ENCODE measurements at regions not wholly inside any gene's neighbourhood (a gene's known extent, or its start where the extent isn't known, plus 50 kb on each side); places are given as distances from the start of the nearest gene placed in this dataset.

GRCh38 chr3:144343777-144344176, 372.2 kb downstream of the DIPK2A start:
- 71 to 79% (median 72%) methylated on average over 7 of the region's 7 CpGs for WGBS, 3 donors
- FAIRE-seq (no peak), DNase-seq (no peak)

GRCh38 chr3:144344925-144345548, 373.4 kb downstream of the DIPK2A start:
- H3K27ac ChIP-seq (ENCODE audit: low read depth in 1 of 3, low read length in 2 of 3) = no peak overlapping the region
- H3K4me1 ChIP-seq (ENCODE audit: control insufficient read depth in 3 of 3, insufficient read depth in 2 of 3, low read depth in 1 of 3, low read length in 2 of 3) = peaks cover 0 to 6% (median 0%) of the 10 kb centered on the region in 3 donors
- WGBS, 3 donors = 60 to 89% (median 74%) methylated on average over 2 of the region's 2 CpGs
- H3K36me3 ChIP-seq (ENCODE audit: control insufficient read depth in 3 of 3, insufficient read depth in 2 of 3, low read depth in 1 of 3, low read length in 3 of 3) = no peaks in the 10 kb centered on the region
- H3K27me3 ChIP-seq (ENCODE audit: control insufficient read depth in 3 of 3, insufficient read depth in 3 of 3, low read length in 3 of 3) = no peaks in the 10 kb centered on the region
- DNase-seq (no peak), FAIRE-seq (no peak)
- H3K9me3 ChIP-seq (ENCODE audit: control insufficient read depth in 2 of 2, insufficient read depth in 1 of 2, low read depth in 1 of 2, low read length in 1 of 2) = no peaks in the 10 kb centered on the region
- no peak overlapping the region for H3K4me3 ChIP-seq (ENCODE audit: low read depth in 1 of 3, low read length in 3 of 3)

More at GRCh38 chr3:144343777-144344176, 372.2 kb downstream of the DIPK2A start:
- no peaks in the 10 kb centered on the region for H3K27me3 ChIP-seq (ENCODE audit: control insufficient read depth in 3 of 3, insufficient read depth in 3 of 3, low read length in 3 of 3)
- H3K4me1 ChIP-seq (ENCODE audit: control insufficient read depth in 3 of 3, insufficient read depth in 2 of 3, low read depth in 1 of 3, low read length in 2 of 3) = peaks cover 0 to 6% (median 0%) of the 10 kb centered on the region in 3 donors
- H3K9me3 ChIP-seq (ENCODE audit: control insufficient read depth in 2 of 2, insufficient read depth in 1 of 2, low read depth in 1 of 2, low read length in 1 of 2) = no peaks in the 10 kb centered on the region
- H3K4me3 ChIP-seq (ENCODE audit: low read depth in 1 of 3, low read length in 3 of 3) = no peak overlapping the region
- H3K36me3 ChIP-seq (ENCODE audit: control insufficient read depth in 3 of 3, insufficient read depth in 2 of 3, low read depth in 1 of 3, low read length in 3 of 3) = no peaks in the 10 kb centered on the region
- no peak overlapping the region for H3K27ac ChIP-seq (ENCODE audit: low read depth in 1 of 3, low read length in 2 of 3)

GRCh38 chr3:144350125-144350524, 378.5 kb downstream of the DIPK2A start:
- H3K27me3 ChIP-seq (ENCODE audit: control insufficient read depth in 3 of 3, insufficient read depth in 3 of 3, low read length in 3 of 3) = no peaks in the 10 kb centered on the region
- H3K4me3 ChIP-seq (ENCODE audit: low read depth in 1 of 3, low read length in 3 of 3) = no peak overlapping the region
- H3K9me3 ChIP-seq (ENCODE audit: control insufficient read depth in 2 of 2, insufficient read depth in 1 of 2, low read depth in 1 of 2, low read length in 1 of 2) = no peaks in the 10 kb centered on the region
- FAIRE-seq = no peak
- no peaks in the 10 kb centered on the region for H3K36me3 ChIP-seq (ENCODE audit: control insufficient read depth in 3 of 3, insufficient read depth in 2 of 3, low read depth in 1 of 3, low read length in 3 of 3)
- no peak overlapping the region for H3K27ac ChIP-seq (ENCODE audit: low read depth in 1 of 3, low read length in 2 of 3)
- 76 to 79% (median 78%) methylated on average over 3 of the region's 3 CpGs for WGBS, 3 donors
- no peaks in the 10 kb centered on the region for H3K4me1 ChIP-seq (ENCODE audit: control insufficient read depth in 3 of 3, insufficient read depth in 2 of 3, low read depth in 1 of 3, low read length in 2 of 3)
- DNase-seq = no peak

- Histone ChIP-seq H3K36me3 (ENCODE audit: control insufficient read depth in 3 of 3, insufficient read depth in 2 of 3, low read depth in 1 of 3, low read length in 3 of 3) (no peaks in the 10 kb centered on the region), H3K27ac (ENCODE audit: low read depth in 1 of 3, low read length in 2 of 3) (no peak overlapping the region), H3K27me3 (ENCODE audit: control insufficient read depth in 3 of 3, insufficient read depth in 3 of 3, low read length in 3 of 3) (no peaks in the 10 kb centered on the region), H3K4me1 (ENCODE audit: control insufficient read depth in 3 of 3, insufficient read depth in 2 of 3, low read depth in 1 of 3, low read length in 2 of 3) (no peaks in the 10 kb centered on the region), H3K4me3 (ENCODE audit: low read depth in 1 of 3, low read length in 3 of 3) (no peak overlapping the region), H3K9me3 (ENCODE audit: control insufficient read depth in 2 of 2, insufficient read depth in 1 of 2, low read depth in 1 of 2, low read length in 1 of 2) (no peaks in the 10 kb centered on the region)
- WGBS, 3 donors = 77 to 89% (median 84%) methylated on average over 2 of the region's 2 CpGs
- no peak for DNase-seq
- no peak for FAIRE-seq
Measured at GRCh38 chr3:144351011-144351410, 379.4 kb downstream of the DIPK2A start.

- WGBS, 3 donors = 65 to 72% (median 68%) methylated on average over 4 of the region's 4 CpGs
- no peaks in the 10 kb centered on the region for H3K9me3 ChIP-seq (ENCODE audit: control insufficient read depth in 2 of 2, insufficient read depth in 1 of 2, low read depth in 1 of 2, low read length in 1 of 2)
- H3K36me3 ChIP-seq (ENCODE audit: control insufficient read depth in 3 of 3, insufficient read depth in 2 of 3, low read depth in 1 of 3, low read length in 3 of 3) = no peaks in the 10 kb centered on the region
- H3K27ac ChIP-seq (ENCODE audit: low read depth in 1 of 3, low read length in 2 of 3) = no peak overlapping the region
- H3K4me1 ChIP-seq (ENCODE audit: control insufficient read depth in 3 of 3, insufficient read depth in 2 of 3, low read depth in 1 of 3, low read length in 2 of 3) = no peaks in the 10 kb centered on the region
- H3K27me3 ChIP-seq (ENCODE audit: control insufficient read depth in 3 of 3, insufficient read depth in 3 of 3, low read length in 3 of 3) = no peaks in the 10 kb centered on the region
- H3K4me3 ChIP-seq (ENCODE audit: low read depth in 1 of 3, low read length in 3 of 3) = no peak overlapping the region
- no peak for FAIRE-seq
- DNase-seq = no peak
Measured at GRCh38 chr3:144351773-144352365, 380.2 kb downstream of the DIPK2A start.

GRCh38 chr3:144358191-144358590, 386.6 kb downstream of the DIPK2A start:
- no peak overlapping the region for H3K4me3 ChIP-seq (ENCODE audit: low read depth in 1 of 3, low read length in 3 of 3)
- 23 to 32% (median 23%) methylated on average over 2 of the region's 2 CpGs for WGBS, 3 donors
- H3K4me1 ChIP-seq (ENCODE audit: control insufficient read depth in 3 of 3, insufficient read depth in 2 of 3, low read depth in 1 of 3, low read length in 2 of 3) = no peaks in the 10 kb centered on the region
- H3K9me3 ChIP-seq (ENCODE audit: control insufficient read depth in 2 of 2, insufficient read depth in 1 of 2, low read depth in 1 of 2, low read length in 1 of 2) = no peaks in the 10 kb centered on the region
- FAIRE-seq (no peak), DNase-seq (no peak)
- no peaks in the 10 kb centered on the region for H3K36me3 ChIP-seq (ENCODE audit: control insufficient read depth in 3 of 3, insufficient read depth in 2 of 3, low read depth in 1 of 3, low read length in 3 of 3)
- no peaks in the 10 kb centered on the region for H3K27me3 ChIP-seq (ENCODE audit: control insufficient read depth in 3 of 3, insufficient read depth in 3 of 3, low read length in 3 of 3)
- no peak overlapping the region for H3K27ac ChIP-seq (ENCODE audit: low read depth in 1 of 3, low read length in 2 of 3)

GRCh38 chr3:144361002-144361401, 389.4 kb downstream of the DIPK2A start:
- FAIRE-seq = no peak
- Histone ChIP-seq H3K27ac (ENCODE audit: low read depth in 1 of 3, low read length in 2 of 3) (no peak overlapping the region), H3K27me3 (ENCODE audit: control insufficient read depth in 3 of 3, insufficient read depth in 3 of 3, low read length in 3 of 3) (no peaks in the 10 kb centered on the region), H3K4me1 (ENCODE audit: control insufficient read depth in 3 of 3, insufficient read depth in 2 of 3, low read depth in 1 of 3, low read length in 2 of 3) (no peaks in the 10 kb centered on the region), H3K4me3 (ENCODE audit: low read depth in 1 of 3, low read length in 3 of 3) (no peak overlapping the region), H3K36me3 (ENCODE audit: control insufficient read depth in 3 of 3, insufficient read depth in 2 of 3, low read depth in 1 of 3, low read length in 3 of 3) (no peaks in the 10 kb centered on the region), H3K9me3 (ENCODE audit: control insufficient read depth in 2 of 2, insufficient read depth in 1 of 2, low read depth in 1 of 2, low read length in 1 of 2) (no peaks in the 10 kb centered on the region)
- WGBS, 3 donors = 61 to 75% (median 75%) methylated on average over 1 of the region's 1 CpG
- DNase-seq = no peak

DNA sequence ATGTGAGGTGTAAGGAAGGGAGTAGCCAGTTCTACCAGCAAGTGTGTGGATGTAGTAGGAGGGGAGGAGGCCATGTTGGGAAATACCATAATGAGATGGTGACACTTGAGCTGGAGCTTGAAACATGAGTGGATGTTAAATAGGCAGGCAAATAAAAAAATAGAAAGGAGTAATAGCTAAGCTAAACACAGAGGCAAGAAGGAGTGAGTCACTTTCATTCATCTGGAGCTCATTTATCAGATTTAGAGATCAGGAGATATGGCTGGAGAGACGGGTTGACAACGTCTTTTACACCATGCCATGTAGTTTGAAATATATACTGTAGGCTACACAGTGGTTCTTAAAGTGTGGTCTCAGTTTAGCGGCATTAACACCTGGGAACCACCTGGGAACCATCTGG, 390.5 kb downstream of the DIPK2A start:
- Histone ChIP-seq H3K27ac (ENCODE audit: low read depth in 1 of 3, low read length in 2 of 3) (no peak overlapping the region), H3K4me3 (ENCODE audit: low read depth in 1 of 3, low read length in 3 of 3) (no peak overlapping the region), H3K36me3 (ENCODE audit: control insufficient read depth in 3 of 3, insufficient read depth in 2 of 3, low read depth in 1 of 3, low read length in 3 of 3) (no peaks in the 10 kb centered on the region), H3K4me1 (ENCODE audit: control insufficient read depth in 3 of 3, insufficient read depth in 2 of 3, low read depth in 1 of 3, low read length in 2 of 3) (no peaks in the 10 kb centered on the region), H3K9me3 (ENCODE audit: control insufficient read depth in 2 of 2, insufficient read depth in 1 of 2, low read depth in 1 of 2, low read length in 1 of 2) (peaks cover 0 to 2% of the 10 kb centered on the region in 2 donors), H3K27me3 (ENCODE audit: control insufficient read depth in 3 of 3, insufficient read depth in 3 of 3, low read length in 3 of 3) (no peaks in the 10 kb centered on the region)
- DNase-seq = no peak
- no peak for FAIRE-seq
- WGBS, 3 donors = 76 to 84% (median 77%) methylated on average over 3 of the region's 3 CpGs

DNA sequence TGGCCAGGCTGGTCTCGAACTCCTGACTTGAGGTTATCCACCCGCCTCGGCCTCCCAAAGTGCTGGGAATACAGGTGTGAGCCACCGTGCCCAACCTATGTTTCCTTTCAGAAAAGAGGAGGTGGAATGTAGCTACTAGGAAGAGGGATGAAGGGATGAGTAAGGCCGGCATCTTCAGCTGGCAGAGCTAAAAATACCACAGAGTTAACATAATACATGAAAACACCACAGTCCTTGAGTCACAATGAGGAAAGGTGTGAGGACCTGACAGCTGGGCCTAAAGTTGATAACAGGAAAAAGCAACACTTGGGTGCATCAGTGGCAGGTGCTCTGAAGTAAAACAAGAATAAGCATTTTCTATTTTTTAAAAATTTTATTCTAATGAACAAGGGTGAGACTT, 392.2 kb downstream of the DIPK2A start:
- Histone ChIP-seq H3K27ac (ENCODE audit: low read depth in 1 of 3, low read length in 2 of 3) (no peak overlapping the region), H3K27me3 (ENCODE audit: control insufficient read depth in 3 of 3, insufficient read depth in 3 of 3, low read length in 3 of 3) (no peaks in the 10 kb centered on the region), H3K4me1 (ENCODE audit: control insufficient read depth in 3 of 3, insufficient read depth in 2 of 3, low read depth in 1 of 3, low read length in 2 of 3) (no peaks in the 10 kb centered on the region), H3K36me3 (ENCODE audit: control insufficient read depth in 3 of 3, insufficient read depth in 2 of 3, low read depth in 1 of 3, low read length in 3 of 3) (no peaks in the 10 kb centered on the region), H3K4me3 (ENCODE audit: low read depth in 1 of 3, low read length in 3 of 3) (no peak overlapping the region), H3K9me3 (ENCODE audit: control insufficient read depth in 2 of 2, insufficient read depth in 1 of 2, low read depth in 1 of 2, low read length in 1 of 2) (peaks cover 0 to 17% of the 10 kb centered on the region in 2 donors)
- 86 to 97% (median 92%) methylated on average over 5 of the region's 5 CpGs for WGBS, 3 donors
- no peak for FAIRE-seq
- no peak for DNase-seq

Data from small intestine (tissue), 7 donors.